HG02852 (cell line): ENCODE measurements at regions not wholly inside any gene's neighbourhood (a gene's known extent, or its start where the extent isn't known, plus 50 kb on each side); places are given as distances from the start of the nearest gene placed in this dataset.

Source experiments
- ATAC-seq: cut with Tn5 transposase; IDR thresholded peaks from one replicate; pipeline ENCODE4 v1.9.1; 2021; ENCODE audit warnings: mild to moderate bottlenecking, moderate library complexity; ENCODE audit not compliant: unreplicated experiment

- ATAC-seq: no peak
Observed at GRCh38 chr10:44042075-44042770, 342.7 kb downstream of the CXCL12 start.

- no peak for ATAC-seq
Observed at GRCh38 chr10:44039599-44039998, 345.3 kb downstream of the CXCL12 start.

- ATAC-seq: no peak
Observed at GRCh38 chr10:44036425-44036824, 348.5 kb downstream of the CXCL12 start.

- ATAC-seq: no peak
Observed at GRCh38 chr10:44035474-44036197, 349.3 kb downstream of the CXCL12 start.

DNA sequence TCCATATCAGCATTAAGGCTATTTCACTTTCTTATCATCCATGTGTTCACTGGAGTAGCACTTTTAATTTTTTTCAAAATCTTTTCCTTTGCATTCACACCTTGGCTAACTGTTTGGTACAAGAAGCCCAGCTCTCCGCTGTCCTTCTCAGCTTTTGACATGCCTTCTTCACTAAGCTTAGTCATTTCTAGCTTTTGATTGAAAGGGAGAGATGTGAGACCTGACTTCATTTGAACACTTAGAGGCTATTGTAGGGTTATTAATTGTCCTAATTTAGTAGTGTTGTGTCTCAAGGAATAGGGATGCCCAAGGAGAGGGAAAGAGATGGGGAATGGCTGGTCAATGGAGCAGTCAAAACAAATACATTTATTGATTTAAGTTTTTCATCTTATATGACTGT lies 350.0 kb downstream of the CXCL12 start:
- no peak for ATAC-seq

GRCh38 chr10:44033008-44033407 lies 351.9 kb downstream of the CXCL12 start:
- ATAC-seq: no peak

GRCh38 chr10:44032216-44032615 lies 352.7 kb downstream of the CXCL12 start:
- ATAC-seq: no peak

DNA sequence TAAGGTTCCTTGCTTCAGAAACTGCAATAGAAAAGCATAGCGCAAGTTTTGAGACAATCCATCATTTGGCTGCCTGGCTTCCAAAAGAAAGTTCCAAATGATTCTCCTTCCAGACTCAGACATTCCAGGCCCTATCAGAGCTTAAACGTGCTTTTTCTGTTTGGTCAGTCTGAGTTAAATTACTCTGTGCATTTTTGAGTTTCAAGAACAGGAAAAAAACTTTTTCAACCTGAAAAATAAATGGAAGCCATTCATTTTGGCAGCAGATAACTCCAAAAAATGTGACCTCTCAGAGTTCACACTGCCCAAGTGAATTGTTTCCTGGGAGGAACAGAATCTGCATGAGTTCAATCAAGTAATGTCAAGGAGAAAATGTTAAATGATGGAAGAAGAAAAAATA lies 354.2 kb downstream of the CXCL12 start:
- ATAC-seq: no peak

GRCh38 chr10:44030132-44030531 lies 354.8 kb downstream of the CXCL12 start:
- ATAC-seq: no peak

DNA sequence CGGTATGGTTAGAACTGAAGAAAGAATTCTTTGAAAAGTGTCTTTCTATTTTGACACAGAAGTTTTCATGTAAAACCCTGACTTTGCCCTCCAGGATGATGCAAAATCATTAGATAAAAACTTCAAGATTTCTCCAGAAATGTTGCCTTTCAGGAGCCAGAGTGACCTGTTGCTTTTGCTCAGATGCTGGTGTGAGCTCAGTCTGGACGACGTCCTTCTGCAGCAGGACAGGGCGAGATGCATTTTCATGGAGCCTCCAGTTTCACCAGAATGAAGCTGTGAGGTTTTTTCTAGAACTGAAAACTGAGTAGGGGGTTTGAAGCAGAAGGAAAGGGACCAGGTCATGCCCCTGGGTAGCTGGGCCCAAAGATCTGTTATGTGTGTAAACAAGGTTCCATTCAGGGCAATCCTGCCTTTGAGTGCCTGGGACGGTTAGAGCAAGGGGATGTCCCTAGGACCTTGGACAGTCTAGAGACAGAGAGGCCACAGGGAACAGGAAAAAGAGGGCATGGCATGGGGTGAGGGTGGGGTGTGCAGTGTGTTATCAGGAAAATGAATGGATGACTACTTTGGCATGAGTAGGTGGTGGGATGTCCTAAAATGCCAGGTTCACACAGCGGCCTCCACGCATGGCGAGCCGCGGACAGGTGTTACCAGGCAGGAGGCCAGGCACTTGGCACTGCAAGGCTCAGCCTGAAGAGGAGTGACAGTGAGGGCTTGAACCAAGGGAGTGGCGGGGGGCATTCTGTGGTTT lies 356.3 kb downstream of the CXCL12 start:
- no peak for ATAC-seq

DNA sequence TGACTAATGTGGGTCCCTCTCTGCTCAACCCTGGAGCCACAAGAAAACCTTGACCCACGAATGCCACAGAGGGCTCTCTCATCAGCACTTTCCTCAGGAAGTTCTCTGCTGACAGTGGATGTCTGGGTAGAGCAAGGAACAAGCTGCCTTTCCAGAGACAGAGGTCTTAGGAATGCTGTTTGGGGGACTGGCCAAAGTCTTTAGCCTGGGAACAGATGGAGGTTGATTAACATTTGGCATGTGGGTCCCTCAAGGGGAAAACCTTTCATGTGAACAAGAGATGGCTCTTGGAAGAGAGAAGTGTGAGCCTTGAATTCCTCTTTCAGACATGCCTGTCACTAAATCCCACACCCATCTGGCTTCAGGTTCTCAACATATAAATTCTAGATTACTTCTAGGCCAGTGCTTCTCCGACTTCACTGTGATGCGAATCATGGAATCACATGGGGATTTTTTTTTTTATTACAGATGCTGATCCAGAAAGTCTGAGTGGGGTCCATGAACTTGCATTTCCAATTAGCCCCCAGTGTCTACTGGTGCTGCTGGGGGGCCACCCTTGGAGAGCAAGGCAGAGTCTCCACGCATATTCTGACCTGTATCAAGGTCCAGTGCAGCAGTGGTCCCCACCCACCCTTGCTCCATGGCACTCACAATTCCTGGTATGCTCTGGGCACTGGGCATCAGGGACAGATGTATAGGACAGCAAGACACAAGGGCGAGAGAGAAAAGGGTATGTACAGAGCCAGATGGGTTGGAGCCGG lies 360.4 kb downstream of the CXCL12 start:
- ATAC-seq: no peak

DNA sequence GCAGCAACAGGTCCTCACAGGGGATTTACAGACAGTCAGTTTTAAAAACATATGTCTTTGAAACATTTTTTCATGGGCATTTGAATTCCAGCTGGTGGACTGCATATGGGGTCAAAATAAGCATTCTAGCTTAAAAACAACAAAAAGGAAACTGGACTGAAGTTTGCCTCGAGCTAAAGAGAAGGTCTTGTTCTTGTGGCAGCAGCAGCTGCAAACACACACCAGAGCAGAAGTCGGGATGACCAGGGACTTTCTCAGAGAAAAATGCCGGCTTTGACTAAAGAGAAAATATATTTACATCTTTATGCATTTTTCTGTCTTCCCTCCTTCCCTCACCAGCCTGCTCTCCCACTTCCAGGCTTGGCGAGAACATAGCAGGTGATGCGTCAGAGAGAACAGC lies 361.4 kb downstream of the CXCL12 start:
- no peak for ATAC-seq

GRCh38 chr10:44022203-44022602 lies 362.7 kb downstream of the CXCL12 start:
- ATAC-seq: no peak

- ATAC-seq: peak; percentile 64
Observed at GRCh38 chr10:44020322-44021111, 364.4 kb downstream of the CXCL12 start.

GRCh38 chr10:44017483-44018145 lies 367.3 kb downstream of the CXCL12 start:
- ATAC-seq: no peak

DNA sequence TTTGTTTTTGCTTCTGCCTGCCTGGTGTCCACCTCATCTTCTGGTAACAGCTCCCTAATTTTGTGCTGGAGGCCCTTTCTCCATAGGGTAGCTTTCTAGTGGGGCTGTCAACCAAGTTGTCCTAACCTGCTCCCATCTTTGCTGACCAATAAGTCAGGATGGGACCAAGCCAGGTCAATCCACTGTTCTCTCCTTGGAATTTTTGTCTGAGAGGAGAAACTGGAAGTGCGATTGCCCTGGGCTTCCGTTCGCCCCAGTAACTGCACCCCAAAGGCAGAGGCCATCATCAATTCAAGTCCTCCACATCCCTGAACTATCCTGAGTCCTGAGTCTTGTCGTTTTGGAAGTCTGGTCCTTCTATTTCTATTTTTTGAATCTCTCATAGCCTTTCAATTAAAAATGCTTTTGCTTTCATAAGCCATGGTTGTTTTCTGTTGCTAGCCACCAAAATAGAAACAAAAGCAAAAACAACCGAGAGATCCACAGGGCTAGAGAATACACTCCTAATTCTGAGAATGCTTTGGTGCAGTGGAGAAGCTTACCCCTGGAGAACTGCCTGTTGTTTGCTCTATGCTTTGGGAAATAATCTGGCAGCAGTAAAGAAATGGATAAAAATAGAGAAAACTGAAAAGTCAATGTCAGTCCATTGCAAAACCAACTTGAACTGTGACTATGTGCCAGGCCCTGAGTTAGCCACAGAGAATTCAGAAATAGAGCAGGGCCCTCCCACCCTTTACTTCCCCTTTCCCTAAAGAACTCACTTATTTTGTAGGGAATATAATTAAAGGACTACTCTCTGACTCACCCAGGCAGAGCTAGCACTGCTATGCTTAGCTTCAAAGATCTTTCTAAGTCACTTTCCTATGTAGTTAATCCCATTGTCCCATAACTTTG lies 368.1 kb downstream of the CXCL12 start:
- no peak for ATAC-seq

GRCh38 chr10:44015702-44016500 lies 367.2 kb upstream of the ZNF32 start:
- ATAC-seq: no peak

GRCh38 chr10:44014644-44015250 lies 366.1 kb upstream of the ZNF32 start:
- ATAC-seq: no peak
